Hematopoietic multipotent progenitor cell treated with erythropoietin and hydrocortisone succinate and interleukin-3 and kit ligand, for 6 days (in vitro differentiated cells): ENCODE measurements at regions not wholly inside any gene's neighbourhood (a gene's known extent, or its start where the extent isn't known, plus 50 kb on each side); places are given as distances from the start of the nearest gene placed in this dataset.

Source experiments
- DNase-seq: peaks from one replicate; pipeline ENCODE4 v3.0.0-alpha.2; 2015

DNA sequence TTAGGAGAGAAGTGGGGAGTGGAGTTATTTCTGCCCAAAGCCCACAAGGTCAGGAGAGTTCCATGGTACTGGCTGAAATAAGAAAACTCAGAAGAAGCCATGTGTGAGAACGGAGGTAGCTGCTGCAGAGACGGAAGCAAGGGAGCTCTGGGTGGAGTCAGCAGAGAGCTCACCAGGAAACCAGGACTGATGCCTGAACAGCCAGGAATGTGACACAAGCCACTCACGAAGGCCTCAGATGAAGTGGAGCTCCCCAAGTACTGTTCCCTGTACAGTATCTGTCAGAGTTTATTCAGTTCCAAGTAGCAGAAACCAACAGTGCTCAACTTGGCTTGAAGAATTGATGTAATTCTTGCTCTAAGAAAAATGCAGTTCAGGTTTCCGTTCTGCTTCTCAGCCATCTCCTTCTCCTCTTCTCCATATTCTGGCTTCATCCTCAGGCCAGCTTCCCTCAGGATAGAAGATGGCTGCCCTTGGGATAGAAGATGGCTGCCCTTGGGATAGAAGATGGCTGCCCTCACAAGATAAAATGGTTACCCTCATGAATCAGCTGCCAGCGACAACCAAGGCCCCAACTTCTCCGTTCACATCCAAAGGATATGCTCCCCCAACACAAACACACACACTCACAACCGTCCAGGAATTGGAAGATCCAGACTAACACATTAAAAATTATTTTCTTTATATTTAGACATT is 117.4 kb upstream of the SH3BP4 start:
- DNase-seq = no peak

DNA sequence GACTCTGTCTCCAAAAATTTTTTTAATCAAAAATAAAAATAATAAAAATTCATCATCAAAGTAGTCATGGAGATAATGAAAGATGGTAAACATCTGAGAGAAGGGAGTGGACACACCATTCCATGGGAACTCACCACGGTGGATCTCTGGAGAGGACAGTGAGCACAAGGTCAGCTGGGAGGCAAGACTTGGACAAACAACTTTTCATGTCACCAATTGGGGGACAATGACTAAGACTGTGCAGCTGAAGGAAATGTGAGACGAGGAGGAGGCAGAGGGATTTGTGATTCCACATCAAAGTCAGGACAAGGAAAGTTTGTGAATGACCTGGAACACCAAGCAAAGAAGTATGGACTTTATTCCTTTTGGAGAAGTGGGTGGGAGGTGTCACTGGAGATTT is 121.0 kb upstream of the SH3BP4 start:
- DNase-seq = no peak

DNA sequence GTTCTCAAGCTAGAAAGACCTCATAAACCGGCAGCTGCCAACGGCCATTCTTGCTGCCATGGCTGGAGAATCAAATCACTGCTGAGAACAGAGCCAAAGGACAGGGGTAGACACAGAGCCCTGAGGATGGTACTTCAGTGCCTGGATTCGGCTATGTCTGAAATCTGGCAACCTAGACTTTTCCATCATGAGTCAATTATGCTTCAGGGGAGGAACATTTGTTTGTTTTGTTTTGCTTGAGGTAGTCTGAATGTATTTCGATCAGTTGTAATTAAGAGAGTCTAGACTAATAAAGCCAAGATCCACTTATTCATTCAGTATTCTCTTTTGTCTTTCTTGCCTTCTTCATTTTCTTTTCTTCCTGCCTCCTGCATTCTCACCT is 122.8 kb upstream of the SH3BP4 start:
- no peak for DNase-seq

DNA sequence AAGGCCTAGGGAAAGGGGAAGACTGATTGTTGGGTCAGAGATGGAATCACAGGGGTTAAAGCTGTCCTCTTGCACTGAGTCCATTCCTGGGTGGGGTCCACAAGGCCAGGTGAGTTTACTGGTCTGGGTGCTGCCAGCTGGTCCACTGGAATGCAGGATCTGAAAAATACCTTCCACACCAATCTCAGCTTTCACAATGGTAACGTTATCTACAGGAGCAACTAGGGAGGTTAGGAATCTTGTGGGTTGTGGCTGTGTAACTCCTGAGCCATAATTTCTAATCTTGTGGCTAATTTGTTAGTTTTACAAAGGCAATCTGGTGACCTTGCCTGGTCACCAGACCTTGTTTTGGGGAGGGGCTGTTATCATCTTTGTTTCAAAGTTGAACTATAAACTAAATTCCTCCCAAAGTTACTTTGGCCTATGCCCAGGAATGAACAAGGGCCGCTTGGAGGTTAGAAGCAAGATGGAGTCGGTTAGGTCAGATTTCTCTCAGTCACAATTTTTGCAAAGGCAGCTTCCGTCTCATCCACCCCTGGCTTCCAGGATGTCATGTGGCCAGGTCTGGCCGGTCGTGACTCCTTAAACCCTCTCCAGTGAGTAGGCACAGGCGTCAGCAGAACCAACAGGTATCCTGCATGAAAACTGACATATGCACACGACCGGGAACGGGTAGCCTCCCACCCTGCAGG is 123.3 kb upstream of the SH3BP4 start:
- DNase-seq = no peak

DNA sequence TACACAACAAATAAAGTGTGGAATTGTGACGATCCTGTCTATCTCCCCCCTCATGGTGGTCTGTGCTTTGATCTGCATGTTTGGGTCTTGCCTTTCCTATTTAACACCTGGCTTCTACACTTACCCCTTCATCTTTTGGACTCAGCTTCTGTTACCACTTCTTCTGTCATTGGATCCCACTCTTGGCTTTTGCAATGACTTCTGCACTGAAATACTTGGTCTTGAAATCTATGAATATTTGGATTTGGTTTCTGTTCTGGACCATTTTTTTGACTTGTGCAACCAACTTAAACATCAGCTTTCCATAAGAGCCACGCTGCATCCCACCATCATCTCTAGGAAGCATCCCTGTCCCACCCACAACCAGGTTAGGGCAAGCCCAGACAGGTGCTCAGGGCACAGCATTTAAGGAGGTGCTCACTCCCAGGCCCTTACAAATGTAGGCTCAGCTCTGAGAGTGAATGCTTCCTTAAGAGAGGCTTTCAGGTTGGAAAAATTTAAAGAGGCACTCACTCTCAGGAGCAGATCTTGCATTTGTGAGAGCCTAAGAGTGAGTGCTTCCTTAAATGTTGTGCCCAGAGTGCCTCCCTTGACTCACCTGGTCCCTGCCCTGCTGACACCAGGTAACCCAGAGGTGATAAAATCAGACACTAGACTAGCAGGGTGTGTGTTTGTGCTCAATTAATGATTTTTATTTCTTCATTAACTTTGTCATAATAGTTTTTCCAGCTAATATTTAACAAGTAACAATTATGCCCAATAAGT is 124.5 kb upstream of the SH3BP4 start:
- DNase-seq = no peak

DNA sequence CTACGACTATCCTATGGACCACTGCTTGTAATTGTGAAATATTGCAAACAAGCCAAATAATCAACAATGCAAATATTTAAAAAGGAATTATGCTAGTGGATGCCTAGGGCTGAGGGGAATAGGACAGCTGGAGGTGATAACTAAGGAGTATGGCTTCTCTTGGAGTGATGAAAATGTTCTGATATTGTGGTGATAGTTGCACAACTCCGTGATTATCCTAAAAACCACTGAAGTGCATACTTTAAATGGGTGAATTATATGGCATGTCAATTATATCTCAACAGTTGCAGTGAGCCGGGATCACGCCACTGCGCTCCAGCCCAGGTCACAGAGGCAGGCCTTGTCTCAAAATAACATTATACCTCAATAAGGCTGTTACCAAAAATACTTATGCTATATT is 125.1 kb upstream of the SH3BP4 start:
- DNase-seq = no peak

DNA sequence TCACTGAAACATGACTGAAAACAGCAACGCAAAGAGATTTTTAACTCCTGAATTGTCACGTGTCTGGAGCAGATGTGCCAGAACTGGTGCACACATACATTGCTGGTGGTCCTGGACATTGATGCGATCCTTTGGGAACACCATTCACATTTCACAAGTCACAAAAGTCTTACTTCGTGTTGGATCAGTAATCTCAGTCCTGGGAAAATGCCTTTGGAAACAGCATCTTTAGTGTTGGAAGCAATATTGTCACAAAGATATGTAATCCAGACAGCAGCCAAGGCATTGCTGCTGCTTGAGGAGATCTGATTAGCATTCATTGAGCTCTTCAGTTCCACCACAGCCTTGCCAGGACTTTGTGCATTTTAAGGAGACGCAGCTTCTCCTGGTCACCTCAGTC is 126.2 kb upstream of the SH3BP4 start:
- no peak for DNase-seq

DNA sequence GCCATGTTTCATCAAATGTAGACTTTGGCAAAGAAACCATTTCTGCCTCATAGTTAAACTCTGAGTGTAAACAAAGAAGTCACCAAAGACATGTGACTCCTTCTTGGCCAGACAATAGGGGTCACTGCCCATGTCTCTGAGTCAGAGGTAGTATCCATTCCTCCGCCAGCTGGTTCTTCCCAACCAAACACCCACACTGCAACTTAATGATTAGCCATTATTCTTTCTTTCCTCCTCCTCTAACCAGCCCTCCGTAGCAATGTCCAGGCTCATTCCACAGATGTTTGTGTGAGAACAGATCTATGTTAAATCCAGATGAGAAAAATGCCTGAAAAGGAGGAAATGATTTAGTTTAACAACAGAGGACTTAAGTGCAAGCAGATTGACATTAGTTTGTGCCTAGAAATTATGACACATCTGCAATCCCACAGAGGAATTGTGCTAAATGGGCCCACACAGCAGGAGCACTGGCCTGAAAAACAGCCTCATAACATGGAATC is 127.9 kb upstream of the SH3BP4 start:
- DNase-seq = no peak

DNA sequence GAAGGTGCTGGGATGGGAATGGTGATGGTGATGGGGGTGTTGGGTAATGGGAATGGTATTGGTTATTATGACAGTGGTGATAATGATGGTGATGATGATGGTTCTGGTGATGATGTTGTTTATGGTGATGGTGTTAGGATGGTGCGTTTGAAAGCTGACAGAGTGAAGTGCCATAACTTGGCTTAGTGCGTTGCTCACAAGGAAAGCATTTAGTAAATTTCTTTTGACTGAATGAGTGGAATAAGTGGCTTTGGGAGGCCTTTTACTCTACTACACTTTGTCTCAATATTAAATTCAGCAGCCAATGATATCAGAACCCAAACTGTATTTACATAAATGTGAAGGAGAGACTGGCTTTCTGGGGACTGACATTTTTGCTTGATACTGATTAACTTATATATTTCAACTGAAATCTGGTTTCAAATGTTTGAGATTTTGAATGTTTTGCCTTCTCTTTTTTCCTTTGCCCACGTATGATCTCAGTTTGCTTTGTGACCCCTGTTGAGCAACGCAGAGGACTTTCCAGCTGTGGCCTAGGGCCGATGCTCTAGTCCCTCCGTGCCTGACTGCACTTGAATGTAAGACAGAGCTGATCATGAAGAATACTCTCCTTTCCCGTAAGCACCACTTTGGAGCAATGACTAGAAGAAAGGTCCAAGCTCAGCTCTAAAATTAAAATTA is 128.5 kb upstream of the SH3BP4 start:
- DNase-seq = no peak

DNA sequence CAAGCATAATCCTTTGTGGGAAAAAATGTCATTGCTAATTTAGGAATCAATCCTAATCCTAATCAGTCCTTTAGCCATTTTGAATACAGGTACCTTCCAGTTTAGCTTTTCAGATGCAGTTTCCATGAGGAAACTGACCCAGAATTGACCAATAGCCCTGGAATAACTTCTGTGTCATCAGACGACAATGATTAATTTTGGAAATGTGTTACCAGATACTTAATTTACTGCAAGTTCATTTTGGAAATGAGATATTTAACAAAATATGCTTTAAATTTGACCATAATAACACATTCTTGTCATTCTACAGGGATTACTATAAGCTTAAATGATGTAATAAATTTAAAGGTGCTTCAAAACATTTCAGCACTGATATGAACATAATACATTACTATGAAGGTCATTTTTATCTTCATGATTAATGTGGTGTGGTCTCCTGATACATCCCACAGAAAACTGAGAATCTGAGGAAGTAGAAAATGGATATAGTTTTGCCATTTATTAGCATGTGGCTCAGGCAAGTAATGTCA is 129.8 kb upstream of the SH3BP4 start:
- DNase-seq = no peak

DNA sequence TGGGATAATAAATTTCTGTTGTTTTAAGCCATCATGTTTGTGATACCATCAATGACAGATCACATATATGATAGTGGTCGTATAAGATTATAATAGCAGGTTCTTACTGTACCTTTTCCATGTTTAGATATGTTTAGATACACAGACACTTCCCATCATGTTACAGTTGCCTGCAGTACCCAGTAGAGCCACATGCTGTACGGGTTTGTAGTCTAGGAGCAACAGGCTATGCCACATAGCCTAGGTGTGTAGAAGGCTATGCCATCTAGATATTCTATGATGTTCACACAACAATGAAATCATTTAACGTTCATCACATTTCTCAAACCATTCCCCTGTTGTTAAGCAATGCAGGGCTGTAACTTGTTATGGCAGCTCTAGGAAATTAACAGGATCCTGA is 132.9 kb upstream of the SH3BP4 start:
- no peak for DNase-seq

DNA sequence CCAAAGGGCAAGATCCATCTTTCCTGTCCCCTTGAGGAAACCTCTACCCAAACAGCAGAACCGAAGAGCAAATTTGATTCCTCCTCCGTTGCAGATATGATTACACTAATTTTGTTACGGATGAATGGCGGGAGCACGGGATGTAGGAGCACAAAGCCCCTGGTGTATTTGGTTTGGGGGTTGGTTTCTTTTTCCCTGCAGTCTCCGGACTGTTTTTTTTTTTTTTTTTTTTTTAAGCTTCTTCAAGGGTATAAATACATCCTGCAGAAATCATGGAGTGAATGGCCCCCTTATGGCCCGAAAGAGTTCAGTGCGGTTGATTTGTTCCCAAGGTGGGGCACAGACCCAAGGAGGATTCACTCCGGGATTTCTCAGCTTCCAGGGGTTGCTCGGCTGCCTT is 135.3 kb upstream of the SH3BP4 start:
- DNase-seq = no peak

DNA sequence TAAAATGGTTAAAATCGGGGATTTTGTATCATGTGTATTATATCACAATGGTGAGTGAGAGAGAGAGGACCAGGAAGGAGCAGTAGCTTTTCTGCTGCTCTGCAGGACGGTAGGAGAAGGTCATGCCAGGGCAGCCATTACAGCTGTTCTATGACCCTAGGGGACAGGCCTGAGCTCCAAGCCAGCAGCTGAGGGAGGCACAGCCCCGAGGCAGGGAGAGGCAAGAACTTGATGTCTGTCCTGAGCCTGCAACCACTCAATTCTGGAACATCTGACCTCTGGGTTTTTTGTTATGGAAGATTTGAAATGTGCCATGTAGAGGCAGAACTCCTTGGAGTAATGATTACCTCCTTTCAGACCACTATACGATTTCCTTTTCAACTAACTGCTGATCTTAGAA is 135.8 kb upstream of the SH3BP4 start:
- no peak for DNase-seq

DNA sequence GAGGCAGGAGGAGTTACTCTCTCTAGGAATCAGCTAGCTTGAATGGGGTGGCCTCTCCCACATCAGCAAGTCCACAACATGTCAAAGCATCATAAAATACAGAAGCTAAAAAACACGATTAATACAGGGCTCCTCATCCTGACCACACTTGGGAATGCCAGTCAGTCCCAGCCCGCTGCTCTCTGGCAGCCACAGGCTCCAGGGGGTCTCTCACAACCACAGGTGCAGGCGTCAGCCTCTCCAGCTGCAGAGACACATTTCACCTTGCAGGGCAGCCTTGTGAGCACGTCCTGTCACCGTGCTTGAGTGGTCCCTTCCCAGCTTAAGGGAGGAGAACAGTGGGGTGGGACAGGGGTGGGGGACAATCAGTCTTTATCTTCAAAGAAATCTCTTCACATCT is 137.4 kb upstream of the SH3BP4 start:
- DNase-seq = no peak

DNA sequence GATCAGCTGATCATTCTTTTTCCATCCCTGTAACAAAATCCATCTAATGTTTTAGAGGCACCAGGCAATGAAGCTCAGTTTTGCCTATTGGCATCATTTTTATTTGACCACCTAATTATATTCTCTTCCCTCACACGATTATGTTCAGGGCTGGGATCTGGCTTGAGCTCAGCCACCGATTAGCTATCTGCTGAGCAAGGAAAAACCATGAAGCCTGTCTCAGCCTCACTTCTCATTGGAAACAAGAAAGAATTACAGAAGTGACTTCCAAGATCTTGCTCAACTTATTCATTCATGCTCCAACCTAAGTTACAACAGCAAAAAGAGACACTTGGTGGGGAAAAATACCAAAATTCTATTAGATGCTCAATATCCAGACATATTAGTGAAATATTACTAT is 139.0 kb upstream of the SH3BP4 start:
- no peak for DNase-seq

DNA sequence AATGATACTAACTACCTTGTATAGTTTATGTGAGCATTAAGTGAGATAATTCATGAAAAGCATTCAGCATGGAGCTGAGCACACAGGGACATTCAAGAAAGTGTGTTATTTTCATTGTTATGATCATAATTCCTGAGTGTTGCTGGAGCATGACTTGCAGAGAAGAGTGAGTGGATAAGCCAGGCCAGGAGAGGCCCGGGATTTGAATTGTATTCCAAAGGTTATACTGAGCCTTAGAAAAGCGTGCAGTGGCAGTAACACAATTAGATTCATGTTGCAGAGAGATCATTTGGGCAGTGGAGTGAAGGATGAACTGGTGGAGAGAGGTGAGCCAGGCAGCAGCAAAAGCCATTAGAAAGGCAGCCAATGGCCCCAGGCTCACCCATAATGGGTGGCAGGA is 142.9 kb upstream of the SH3BP4 start:
- DNase-seq = no peak

DNA sequence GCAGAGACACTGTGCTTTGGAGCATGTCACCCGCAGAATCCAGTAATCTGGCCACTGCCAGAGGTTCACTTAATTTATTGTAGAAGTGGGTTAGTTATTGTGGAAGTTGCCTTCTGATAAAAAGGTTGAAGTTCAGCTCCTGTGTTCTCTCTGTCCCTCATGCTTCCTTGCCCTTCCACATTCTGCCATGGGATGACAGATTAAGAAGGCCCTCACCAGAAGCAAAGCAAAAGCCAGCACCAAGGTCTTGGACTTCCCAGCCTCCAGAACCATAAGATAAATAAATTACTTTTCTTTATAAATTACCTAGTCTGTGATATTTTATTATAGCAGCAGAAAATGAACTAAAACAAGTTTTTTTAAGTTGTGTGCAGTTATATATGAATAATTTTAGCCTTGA is 145.0 kb upstream of the SH3BP4 start:
- no peak for DNase-seq

DNA sequence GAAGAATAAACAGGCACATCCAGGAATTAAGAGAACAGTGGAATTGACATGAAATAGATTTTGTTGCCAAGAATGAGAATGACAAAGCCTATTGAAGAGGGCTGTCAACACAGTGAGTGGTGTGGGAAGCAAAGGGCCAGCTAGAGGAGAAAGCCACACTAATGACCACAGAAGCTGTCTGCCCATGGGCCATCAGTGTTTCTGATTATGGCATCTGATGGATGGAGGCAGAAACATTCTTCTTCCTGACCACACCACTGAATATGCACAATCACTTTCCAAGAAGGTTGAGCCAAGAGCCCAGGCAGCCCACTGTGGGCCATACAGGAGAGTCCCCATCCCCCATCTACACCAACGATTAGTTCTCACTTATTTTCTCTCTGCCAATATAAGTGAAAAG is 146.0 kb upstream of the SH3BP4 start:
- no peak for DNase-seq

DNA sequence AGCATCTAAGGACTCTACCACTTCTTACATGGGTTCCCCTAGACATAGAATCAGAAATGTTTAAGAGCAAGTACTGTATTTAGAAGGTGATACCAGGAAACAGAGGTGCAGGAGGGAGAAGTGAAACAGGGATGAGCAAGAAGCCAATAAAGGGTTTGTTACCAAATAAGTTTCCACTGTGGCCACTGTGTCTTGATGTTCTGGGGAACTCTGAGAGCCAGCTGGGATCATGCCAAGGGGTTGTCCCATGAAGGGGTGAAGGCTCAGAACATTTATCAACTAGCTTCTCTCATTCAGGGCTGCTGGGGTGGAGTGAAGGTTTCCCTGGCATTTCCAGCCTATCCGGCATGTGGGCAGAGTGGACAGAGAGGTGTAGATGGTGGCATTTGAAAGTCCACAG is 147.1 kb upstream of the SH3BP4 start:
- DNase-seq = no peak

DNA sequence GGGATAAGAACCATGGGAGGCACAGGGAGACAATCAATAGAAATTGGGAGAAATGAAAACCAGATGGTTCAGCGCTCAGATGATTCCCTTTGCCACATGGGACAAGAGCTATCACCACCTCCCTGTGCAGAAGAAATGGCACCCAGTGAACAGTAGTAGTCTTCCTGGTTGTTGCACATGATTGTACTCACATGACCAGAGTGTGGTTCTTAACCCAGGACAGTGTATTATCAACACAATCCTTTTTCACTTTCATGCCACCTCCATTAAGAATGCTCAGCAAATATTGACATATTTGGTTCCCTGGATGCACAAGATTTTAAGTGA is 149.0 kb upstream of the SH3BP4 start:
- no peak for DNase-seq

DNA sequence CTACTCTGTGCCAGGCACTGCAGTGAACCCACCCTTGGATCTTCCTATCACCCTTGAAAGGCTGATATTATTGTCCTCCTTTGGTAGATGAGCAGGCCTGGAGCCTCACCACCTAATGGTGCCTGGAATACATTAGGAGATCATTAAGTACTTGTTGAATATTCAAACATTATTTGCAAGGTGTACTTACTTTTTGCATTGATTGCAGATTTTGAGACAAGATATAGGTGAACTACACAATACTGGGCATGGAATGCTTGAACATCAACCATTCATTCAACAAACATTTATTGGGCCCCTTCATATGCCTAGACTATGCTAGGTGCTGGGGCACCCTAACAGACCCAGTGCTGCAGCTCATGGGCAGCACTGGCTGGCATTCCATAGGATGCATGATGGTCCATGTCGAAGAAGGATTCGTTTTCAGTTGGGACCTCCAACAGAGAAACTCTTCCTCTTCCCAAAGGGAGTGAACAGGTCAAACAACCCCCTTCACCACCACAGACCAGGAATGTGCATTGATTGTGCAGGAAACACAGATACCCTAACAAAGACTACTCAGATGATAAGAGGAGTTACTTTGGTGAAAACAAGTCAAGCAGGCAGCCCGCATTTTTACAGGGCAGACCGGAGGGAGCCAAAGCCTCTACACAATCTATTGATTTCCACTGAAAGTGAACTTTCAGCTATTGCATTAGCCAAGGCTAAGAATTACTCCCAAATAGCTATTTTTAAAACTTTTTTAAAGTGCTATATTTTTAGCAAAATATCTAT is 149.6 kb upstream of the SH3BP4 start:
- DNase-seq = no peak

DNA sequence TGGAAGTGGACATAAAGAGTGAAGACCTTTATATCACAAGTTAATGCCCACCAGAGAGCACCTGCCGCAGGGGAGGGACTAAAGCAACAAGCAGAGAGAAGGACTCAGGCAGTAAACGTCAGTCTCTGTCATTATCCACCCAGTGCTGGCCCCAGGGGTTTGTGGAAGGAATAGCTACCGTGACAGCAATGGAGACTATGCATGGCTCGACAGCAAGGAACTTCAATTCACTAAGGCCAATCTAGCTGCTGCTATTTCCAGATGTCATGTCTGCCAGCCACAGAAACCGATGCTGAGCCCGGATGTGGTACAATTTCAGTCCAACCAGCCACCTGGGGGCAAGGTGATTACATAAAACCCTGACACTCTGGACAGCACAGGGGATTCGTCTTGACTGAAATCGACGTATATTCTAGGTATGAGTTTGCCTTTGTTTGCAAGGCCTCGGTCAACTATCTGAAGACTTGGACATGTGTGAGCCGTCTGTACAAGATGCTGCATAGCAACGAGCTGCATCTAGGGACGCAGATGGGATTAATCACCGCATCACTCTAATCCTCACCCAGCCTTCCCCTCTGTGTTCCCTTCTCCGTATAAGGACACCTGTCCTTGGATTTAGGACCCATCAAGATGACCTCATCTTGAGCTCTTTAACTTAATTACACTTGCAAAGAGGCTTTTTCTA is 154.1 kb upstream of the SH3BP4 start:
- no peak for DNase-seq
